ENCODE measurements at regions not wholly inside any gene's neighbourhood (a gene's known extent, or its start where the extent isn't known, plus 50 kb on each side); places are given as distances from the start of the nearest gene placed in this dataset.
"Not testable (repeated sequence)": the region's sequence is repeated elsewhere in the genome, so short reads cannot be mapped to it uniquely, and the experiment has no call there.

DNA sequence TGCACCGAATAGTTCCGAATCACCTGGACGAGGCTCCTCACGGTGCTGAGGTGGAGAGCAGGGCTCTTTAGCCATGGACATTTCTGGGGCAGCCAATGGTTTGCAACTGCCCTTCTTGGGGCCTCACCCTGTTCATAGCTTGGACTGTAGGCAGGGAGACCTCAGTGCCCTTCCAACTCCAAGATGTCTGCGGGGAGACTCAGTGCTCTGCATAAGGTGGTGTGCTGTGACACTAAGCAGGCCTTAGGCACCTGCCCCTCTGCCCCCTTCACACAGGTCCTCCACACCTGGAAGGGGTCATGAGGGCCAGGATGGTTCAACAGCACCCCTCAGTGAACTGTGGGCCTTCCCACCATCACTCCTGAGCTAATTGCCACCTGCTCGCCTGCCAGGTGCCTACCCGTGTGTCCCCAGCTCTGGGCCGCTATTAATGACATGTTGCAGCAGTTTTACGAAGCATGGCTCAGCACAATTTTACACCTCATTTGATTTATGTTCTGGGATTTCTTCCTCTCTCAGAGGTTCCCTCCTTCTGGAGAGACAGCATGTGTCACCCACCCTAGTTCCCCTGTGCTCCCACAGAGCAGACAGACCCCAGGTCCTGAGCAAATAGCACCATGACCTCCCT is 101.2 kb upstream of the SMAD3 start:
- DNase-seq (ENCODE audit: low read depth): no peak

DNA sequence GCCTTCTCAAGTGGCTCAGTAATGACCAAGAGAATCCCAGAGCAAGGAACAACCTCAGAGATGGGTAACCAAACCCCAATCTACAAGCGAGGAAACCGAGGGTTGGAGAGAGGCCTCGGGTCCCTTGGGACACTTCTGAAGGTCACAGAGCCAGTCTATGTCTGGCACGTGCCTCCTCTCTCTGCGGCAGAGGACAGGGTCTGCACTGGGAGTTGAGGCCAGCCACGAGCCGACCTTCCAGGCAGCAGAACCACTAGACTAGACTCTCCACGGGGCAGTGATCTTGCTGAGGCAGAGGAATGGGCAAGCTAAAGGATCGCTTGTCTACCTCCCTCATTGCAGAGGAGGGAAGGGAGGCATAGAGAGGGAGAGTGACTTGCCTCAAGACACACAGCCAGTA is 100.6 kb upstream of the SMAD3 start:
- no peak for DNase-seq (ENCODE audit: low read depth)

DNA sequence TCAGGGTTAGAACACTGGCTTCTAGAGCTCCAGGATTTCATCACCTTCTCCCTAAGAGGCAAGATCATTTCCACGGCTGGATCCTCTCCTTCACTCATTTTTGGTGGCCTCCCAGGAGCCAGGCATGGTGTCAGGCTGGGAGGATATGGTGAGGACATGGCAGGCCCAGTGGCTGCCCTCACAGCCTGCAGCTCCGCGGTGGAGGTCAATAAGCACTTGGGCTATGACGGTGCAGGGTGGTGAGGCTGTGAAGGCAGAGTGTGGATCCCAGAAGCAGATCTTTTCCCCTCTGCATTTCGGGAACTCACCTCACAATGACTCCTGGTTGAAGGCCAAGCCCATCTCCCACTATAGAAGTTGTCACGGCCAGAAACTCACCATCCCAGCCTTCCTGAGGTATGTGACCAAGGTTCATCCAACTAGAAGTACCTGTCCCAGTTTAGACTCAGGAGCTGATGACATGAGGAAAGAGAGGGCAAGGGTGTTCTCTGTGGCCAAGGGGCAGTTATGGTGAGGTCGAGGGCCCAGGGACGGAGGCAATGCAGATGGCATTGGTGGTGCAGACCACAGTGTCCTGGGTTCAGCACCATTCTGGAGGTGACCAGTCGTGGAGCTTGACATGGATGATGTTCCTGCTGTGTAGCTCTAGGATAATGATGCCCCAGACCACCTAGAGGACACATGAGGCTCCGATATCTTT is 100.1 kb upstream of the SMAD3 start:
- no peak for DNase-seq (ENCODE audit: low read depth)

DNA sequence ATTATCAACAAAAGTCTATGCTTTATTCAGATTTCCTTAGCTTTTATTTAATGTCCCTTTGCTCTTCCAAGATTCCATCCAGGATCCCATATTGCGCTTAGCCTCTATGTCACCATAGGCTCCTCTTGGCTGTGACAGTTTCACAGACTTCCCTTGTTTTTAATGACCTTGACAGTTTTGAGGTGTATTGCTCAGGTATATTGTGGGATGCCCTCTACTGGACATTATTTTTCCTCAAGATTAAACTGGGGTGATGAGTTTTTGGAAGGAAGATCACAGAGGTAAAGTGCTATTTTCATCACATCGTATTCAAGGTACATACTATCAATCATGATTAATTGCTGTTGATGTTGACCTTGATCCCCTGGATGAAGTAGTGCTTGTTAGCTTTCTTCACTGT is 99.1 kb upstream of the SMAD3 start:
- DNase-seq (ENCODE audit: low read depth): no peak

DNA sequence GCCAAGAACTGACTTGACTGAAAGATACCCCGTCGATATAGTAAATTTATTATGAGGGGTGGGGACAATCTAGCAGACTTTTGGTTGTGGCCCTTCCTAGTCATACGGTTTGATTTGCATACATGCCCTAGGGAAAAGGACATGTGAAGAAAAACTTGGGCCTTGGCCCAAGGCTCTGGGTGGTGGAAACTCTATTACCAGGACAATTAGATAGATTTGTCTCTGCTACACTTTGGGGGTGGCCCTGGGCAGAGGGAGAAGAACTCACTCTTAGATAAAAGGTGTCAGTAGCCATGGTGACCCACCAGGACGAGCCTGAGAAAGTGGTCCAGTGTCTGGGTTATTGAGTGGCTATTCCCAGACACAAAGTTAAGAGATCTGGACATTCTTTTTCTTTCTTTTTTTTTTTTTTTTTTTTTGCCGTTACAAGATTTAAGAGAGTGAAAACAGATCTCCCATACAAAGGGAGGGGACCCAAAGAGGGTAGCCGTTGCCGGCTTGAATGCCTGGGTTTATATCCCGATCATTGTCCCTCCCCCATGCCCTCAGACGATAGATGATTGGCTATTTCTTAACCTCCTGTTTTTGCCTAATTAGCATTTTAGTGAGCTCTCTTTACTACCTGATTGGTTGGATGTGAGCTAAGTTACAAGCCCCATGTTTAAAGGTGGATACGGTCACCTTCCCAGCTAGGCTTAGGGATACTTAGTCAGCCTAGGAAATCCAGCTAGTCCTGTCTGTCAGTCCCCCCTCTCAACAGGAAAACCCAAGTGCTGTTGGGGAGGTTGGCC is 96.4 kb upstream of the SMAD3 start:
- DNase-seq (ENCODE audit: low read depth): no peak

DNA sequence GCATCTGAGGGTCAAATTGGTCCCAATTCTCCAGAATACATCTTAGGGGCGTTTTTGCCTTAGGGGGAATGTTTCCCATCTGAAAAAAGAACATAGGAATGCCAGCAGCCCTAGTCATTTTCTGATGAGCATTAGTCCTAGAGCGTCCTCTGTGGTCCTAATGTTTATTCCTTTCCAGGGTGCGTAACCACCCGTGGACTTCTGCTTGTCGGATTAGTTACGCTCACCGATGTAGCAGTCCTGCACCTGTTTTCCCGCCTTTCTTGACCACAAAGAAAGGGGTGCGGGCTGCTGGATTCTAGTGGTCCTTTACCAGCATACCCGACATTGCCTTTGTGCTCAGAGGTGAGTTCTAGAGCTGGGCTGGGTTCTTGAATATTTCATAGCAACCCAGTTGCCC is 91.3 kb upstream of the SMAD3 start:
- not testable (repeated sequence) for DNase-seq (ENCODE audit: low read depth)

DNA sequence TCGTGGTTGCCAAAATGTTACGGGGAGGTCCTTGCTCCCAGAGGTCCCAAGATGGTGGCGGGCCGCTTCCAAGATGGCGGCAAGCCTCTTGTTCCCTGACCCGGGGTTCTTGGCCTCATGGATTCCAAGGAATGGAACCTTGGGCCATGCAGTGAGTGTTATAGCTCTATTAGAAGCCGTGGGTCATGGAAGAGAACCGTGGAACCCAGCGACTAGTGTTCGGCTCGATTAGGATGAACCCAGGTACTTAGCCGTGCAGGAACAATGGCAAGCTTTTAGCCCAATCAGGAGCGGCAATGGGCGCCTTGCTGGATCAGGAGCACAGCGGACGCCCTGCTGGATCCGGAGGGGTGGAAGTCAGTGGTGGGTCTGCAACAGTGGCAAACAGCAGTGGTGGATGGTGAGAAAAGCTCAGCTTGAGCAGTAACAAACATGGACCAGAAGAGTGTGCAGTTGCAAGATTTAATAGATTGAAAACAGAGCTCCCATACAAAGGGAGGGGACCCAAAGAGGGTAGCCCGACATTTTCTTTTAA is 89.2 kb upstream of the SMAD3 start:
- DNase-seq (ENCODE audit: low read depth): not testable (repeated sequence)

DNA sequence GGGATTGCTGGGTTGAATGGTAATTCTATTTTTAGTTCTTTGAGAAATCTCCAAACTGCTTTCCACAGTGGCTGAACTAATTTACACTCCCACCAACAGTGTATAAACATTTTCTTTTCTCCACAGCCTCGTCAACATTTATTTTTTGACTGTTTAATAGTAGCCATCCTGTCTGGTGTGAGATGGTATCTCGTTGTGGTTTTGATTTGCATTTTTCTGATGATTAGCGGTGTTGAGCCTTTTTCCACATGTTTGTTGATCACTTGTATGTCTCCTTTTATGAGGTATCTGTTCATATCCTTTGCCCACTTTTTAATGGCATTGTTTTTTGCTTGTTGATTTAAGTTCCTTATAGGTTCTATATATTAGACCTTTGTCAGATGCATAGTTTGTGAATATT is 85.1 kb upstream of the SMAD3 start:
- DNase-seq (ENCODE audit: low read depth): not testable (repeated sequence)

DNA sequence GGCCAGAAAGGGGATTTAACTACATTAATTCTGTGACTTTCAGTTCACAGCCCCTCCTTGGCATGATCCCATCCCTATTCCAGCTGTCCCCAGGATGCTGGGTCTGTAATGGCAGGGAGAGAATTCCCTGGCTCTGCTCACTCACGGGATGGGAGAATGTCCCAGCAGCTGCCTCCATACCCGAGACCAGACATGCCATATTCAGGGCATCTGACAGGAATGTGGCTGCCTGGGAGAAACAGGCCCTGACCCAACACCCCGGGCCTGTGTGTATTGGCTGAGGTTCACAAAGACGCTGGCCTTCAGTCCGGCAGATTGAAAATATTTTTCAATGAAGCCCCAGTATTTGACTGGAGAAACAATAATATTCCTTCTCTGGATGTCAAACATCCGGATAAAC is 83.6 kb upstream of the SMAD3 start:
- DNase-seq (ENCODE audit: low read depth): no peak

DNA sequence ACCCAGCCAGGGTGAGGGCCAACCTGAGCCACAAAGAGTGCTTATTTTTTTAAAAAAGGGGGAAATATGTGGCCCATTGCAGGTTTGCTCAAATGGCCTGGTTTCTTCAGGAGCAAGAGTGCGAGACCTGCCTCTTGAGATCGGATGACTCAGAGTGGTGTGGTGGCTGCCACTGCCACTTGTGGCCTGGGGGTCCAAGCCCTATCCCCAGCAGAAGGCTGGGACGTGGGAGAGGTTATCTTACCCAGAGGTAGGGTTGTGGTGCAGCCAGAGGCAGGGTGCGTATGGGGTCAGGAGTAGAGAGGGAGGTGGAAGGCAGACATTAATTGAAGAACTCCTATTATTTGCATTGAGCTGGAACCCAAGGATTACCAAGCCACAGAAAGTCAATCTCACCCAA is 83.2 kb upstream of the SMAD3 start:
- DNase-seq (ENCODE audit: low read depth): no peak

DNA sequence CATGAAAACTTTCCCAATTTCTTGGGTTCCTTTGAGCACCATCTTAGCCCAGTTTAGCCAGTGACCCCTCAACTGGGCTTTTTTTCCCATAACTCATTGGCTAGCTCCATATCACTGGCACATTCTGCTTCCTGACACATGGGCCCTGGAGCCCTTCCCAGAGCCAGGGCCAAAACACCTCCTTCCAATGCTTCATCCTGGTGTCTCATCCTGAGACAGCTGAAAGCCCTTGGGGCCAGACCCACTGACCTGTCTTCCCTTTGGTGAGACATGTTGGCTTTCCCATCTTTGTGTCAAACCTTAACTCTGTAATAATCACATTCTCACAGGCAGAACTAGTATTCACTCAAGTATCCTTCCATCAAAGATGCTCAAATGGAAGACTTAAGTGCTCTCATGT is 82.6 kb upstream of the SMAD3 start:
- no peak for DNase-seq (ENCODE audit: low read depth)

DNA sequence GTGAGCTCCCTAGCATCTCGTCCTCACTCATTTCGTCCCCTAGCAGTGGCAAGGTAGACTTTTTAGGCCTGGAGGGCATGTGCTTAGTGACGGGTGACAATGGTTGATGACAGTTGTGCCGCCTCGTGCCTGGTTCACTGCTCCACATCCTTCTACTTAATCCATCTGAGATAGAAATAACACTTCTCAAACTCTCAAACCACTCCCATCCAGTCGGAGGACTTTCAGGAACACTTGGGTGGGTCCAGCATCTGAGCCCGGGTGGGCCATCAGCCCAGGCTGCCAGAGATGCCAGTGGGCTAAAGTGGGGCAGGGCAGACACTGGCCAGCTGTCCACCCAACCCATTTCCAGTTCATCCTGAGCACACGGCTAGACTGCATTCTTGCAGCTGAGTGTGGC is 79.7 kb upstream of the SMAD3 start:
- DNase-seq (ENCODE audit: low read depth): no peak

DNA sequence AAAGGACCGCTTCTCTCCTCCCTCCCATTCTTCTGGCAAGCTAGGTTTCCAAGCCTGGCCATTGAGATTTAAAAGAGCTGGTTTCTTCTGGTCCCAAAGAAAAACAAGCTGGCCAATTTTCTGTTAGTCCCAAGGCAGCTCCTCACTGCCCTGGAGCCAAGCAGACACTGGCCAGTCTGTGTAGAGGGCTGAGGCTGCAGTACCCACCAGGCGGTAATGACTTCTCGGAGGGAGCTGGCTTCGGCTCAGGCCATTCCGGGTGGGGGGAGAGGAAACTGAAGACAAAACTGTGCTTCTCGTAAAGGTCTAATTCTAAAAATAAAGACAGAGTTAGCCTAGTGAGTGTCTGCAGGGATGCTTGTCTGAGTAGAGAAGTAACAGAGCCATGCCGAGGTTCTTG is 78.5 kb upstream of the SMAD3 start:
- no peak for DNase-seq (ENCODE audit: low read depth)

DNA sequence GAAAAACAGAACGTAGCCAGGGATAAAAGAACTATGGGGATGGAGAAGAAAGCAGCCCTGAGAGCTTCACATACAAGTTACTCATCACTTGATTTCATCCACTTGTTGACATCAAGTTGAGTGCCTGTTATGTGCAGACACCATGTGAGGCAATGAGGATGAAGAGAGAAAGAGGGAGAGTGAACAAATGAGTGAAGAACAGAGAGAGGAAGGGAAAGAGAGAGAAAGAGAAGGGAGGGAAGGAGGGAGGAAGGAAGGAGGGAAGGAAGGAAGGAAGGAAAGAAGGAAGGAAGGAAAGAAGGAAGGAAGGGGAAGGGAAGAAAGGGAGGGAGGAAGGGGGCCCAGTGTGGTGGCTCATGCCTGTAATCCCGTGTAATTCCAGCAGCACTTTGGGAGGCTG is 72.3 kb upstream of the SMAD3 start:
- no peak for DNase-seq (ENCODE audit: low read depth)

DNA sequence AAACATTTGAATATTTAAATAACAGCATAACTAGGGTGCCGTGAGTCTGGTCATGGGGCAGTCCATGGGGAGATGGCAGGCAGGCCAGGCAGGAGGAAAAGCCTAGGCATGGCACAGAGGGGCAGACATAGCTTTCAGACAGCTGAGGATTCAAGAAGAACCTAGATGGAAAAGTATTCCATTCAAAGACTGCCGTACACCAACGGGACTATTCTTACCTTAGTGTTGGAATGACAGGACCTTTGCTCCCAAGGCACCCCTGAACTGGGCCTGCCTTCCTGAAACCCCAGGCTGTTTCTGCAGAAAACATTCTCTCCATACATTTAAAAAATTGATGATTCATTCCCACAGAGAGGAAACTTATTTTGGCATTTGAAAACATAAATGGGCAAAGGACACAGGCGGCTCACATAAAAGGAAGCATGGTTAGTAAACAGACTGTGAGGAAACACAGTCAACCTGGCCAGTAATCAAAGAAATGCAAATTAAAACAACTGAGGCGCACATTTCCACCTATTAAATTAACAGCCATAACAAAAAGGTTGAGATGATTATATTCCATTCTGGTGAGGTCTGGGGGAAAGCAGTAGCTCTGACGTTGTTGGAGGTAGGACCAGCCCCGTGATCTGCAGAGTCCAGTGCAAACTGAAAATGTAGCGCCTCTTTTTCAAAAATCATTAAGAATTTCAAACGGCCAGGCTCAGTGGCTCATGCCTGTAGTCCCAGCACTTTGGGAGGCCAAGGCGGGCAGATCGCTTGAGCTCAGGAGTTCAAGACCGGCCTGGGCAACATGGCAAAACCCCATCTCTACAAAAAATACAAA is 71.3 kb upstream of the SMAD3 start:
- DNase-seq (ENCODE audit: low read depth): no peak

DNA sequence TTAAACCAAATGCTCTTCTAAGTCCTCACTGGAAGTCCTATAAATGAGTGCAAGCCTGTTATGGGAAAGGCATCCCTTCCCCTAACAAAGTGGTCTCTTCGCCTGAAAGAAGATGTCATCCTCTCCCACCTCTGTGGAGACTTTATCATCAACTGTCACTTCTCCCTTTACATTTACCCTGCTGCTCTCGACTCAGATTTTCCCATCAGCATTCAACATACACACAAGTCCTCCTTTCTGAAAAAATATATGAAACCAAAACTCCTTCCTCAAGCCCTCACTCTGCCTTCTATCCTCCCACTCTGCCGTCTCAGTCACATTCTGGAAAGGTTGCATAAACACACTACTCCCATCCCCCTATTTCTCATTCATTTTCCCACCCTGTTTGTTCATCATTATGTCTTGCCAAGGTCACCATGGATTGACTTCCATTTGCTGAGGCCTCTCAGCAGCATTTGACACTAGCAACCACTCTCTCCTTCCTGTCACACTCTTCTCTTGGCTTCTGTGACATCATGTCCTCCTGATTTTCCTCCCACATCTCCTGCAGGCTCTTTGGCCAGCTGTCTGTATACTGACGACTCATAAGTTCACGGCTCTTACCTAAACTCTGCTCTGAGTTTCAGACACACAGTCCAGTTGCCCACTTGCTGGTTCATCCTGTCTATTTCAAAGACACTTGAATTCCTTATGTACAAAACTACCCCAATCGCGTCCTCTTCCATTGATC is 70.3 kb upstream of the SMAD3 start:
- no peak for DNase-seq (ENCODE audit: low read depth)

DNA sequence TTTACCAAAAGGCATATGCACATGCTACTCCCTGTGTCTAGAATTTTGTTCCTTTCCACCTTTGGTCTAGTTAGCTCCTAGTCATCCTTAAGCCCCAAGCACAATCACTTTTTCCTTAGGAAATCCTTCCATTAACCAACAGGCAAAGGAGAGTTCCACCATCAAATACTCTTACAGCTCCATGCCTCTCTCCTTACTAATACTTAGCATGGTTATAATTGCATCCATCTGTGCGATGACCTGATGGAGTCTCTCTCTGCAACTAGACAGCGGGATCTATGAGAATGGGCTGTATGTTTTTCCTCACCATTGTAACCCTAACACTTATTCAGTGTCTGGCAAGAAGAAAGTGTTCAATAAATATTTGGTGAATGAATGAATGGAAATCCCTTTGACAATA is 69.3 kb upstream of the SMAD3 start:
- no peak for DNase-seq (ENCODE audit: low read depth)

DNA sequence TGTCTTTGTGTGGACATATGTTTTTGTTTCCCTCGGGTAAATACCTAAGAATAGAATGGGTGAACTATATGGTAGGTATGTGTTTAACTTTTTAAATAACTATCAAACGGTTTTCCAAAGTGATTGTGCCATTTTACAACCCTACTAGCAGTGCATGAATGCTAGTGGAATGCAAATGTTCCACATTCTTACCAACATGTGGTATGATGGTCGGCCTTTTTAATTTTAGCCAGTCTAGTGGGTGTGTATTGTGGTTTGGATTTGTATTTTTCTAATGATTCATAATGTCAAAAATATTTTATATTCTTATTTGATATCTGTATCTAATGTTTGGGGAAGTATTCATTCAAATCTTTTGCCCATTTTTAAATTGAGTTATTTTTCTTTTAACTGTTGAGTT is 68.2 kb upstream of the SMAD3 start:
- DNase-seq (ENCODE audit: low read depth): no peak

DNA sequence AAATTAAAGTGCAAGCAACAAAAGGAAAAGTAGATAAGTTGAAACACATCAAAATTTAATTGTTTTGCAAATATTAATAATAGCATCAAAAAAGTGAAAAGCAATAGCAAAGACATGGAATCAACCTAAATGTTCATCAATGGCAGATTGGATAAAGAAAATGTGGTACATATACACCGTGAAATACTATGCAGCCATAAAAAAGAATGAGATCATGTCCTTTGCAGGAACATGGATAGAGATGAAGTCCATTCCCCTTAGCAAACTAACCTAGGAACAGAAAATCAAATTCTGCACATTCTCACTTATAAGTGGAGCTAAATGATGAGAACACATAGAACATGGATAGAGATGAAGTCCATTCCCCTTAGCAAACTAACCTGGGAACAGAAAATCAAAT is 67.2 kb upstream of the SMAD3 start:
- not testable (repeated sequence) for DNase-seq (ENCODE audit: low read depth)

DNA sequence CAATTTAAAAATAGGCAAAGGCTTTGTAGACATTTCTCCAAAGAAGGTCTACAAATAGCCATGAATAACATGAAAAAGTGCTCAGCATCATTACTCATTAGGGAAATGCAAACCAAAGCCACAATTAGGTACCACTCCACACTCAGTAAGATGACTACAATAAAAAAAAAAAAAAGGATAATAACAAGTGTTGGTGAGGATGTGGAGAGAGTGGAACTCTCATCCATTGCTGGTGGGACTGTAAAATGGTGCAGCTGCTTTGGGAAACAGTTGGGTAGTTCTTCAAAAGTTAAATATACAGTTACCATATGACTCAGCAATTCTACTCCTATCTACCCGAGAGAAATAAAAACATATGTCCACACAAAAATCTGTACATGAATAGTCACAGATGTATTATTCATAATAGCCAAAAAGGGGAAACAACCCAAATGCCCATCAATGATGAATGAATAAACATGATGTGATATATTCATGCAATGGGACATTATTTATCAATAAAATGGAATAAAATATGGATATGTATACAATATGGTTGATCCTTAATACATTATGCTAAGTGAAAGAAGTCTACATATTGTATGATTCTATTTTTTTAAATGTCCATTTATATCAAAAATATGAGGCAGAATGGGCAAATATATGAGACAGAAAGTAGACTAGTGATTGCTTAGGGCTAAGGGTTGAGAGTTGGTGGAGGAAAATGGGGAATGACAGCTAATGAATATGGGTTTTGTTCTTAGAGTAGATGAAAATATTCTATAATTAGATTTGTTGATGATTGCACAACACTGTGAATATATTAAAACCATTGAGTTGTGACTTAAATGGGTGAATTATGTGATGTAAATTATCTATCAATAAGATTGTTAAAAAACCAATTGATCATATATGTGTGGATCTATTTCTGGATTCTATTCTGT is 66.1 kb upstream of the SMAD3 start:
- no peak for DNase-seq (ENCODE audit: low read depth)
